ENCODE measurements at regions not wholly inside any gene's neighbourhood (a gene's known extent, or its start where the extent isn't known, plus 50 kb on each side); places are given as distances from the start of the nearest gene placed in this dataset.
"Not testable (repeated sequence)": the region's sequence is repeated elsewhere in the genome, so short reads cannot be mapped to it uniquely, and the experiment has no call there.

- Histone ChIP-seq H3K36me3 (ENCODE audit: control insufficient read depth in 2 of 2, extremely low read depth in 1 of 2, insufficient read depth in 1 of 2, low read length in 1 of 2) (no peaks in the 10 kb centered on the region), H3K27ac (ENCODE audit: low read length) (no peak overlapping the region), H3K9me3 (no peaks in the 10 kb centered on the region), H3K27me3 (replicated peaks in 1 of 2; ENCODE audit: control insufficient read depth in 2 of 2, extremely low read depth in 1 of 2, insufficient read depth in 2 of 2, low read length in 1 of 2) (no peaks in the 10 kb centered on the region), H3K4me1 (ENCODE audit: control insufficient read depth in 1 of 2, extremely low read depth in 1 of 2, insufficient read depth in 2 of 2, low read length in 2 of 2) (no peaks in the 10 kb centered on the region), H3K4me3 (ENCODE audit: control insufficient read depth in 1 of 2, extremely low read depth in 1 of 2, low read length in 1 of 2) (no peak overlapping the region)
- Mint-ChIP-seq H3K27me3 (no peaks in the 10 kb centered on the region), H3K4me1 (no peaks in the 10 kb centered on the region), H3K27ac (no peak overlapping the region), H3K36me3 (no peaks in the 10 kb centered on the region), H3K9me3 (peaks cover 8 to 29% (median 20%) of the 10 kb centered on the region in 3 donors), H3K4me3 (no peak overlapping the region)
- CTCF ChIA-PET: no interaction called here
- DNase-seq: no peak
- ATAC-seq (replicated peaks in 1 of 4): no peak
- no CpG with 5 or more reads among the region's 4 CpGs for WGBS (ENCODE audit: insufficient coverage)
- POLR2A ChIA-PET: no interaction called here
Observed at GRCh38 chr4:188433741-188434315, 294.6 kb downstream of the TRIML1 start.

- no peak overlapping the region for H3K27ac Mint-ChIP-seq
- Histone ChIP-seq H3K4me3 (ENCODE audit: control insufficient read depth in 1 of 2, extremely low read depth in 1 of 2, low read length in 1 of 2) (no peak overlapping the region), H3K27ac (ENCODE audit: low read length) (no peak overlapping the region), H3K4me1 (ENCODE audit: control insufficient read depth in 1 of 2, extremely low read depth in 1 of 2, insufficient read depth in 2 of 2, low read length in 2 of 2) (no peaks in the 10 kb centered on the region), H3K27me3 (replicated peaks in 1 of 2; ENCODE audit: control insufficient read depth in 2 of 2, extremely low read depth in 1 of 2, insufficient read depth in 2 of 2, low read length in 1 of 2) (no peaks in the 10 kb centered on the region), H3K9me3 (no peaks in the 10 kb centered on the region), H3K36me3 (ENCODE audit: control insufficient read depth in 2 of 2, extremely low read depth in 1 of 2, insufficient read depth in 1 of 2, low read length in 1 of 2) (no peaks in the 10 kb centered on the region)
- ATAC-seq (replicated peaks in 1 of 4) (no peak), DNase-seq (no peak)
- peaks cover 6 to 33% (median 20%) of the 10 kb centered on the region in 3 donors for H3K9me3 Mint-ChIP-seq
- no peak overlapping the region for H3K4me3 Mint-ChIP-seq
- 91% methylated on average over 2 of the region's 6 CpGs for WGBS (ENCODE audit: insufficient coverage)
- POLR2A ChIA-PET: interaction anchor here in 1 of 2 donors (0.5 kb wide), 1 partner anchor 282 kb away, joined by 4 read pairs; no protein-coding TSS in a partner anchor
- H3K36me3 Mint-ChIP-seq: no peaks in the 10 kb centered on the region
- H3K27me3 Mint-ChIP-seq: no peaks in the 10 kb centered on the region
- CTCF ChIA-PET: no interaction called here
- no peaks in the 10 kb centered on the region for H3K4me1 Mint-ChIP-seq
Observed at GRCh38 chr4:188434643-188435042, 295.4 kb downstream of the TRIML1 start.

DNA sequence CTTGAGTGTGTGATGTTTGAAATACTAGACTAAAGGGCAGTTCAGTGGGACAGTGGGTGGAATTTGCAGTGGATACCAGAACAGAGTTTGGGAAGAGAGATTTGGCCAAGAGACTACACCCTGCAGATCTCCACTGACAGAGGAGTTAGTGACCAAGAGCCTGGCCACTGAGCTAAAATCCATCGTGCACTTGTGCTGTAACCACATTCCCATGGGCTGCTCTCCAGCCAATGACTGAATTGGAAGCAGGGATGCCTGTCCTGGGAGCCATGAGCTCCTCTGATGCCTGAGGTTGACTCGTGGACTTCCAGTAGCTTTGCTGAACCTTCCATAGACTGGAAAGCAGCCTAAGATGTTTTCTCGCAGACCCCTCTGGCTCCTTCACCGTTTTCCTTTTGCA is 296.1 kb downstream of the TRIML1 start:
- H3K4me1 ChIP-seq (ENCODE audit: control insufficient read depth in 1 of 2, extremely low read depth in 1 of 2, insufficient read depth in 2 of 2, low read length in 2 of 2): no peaks in the 10 kb centered on the region
- no peak overlapping the region for H3K27ac ChIP-seq (ENCODE audit: low read length)
- peaks cover 8 to 35% (median 20%) of the 10 kb centered on the region in 3 donors for H3K9me3 Mint-ChIP-seq
- 72% methylated on average over 2 of the region's 4 CpGs for WGBS (ENCODE audit: insufficient coverage)
- no peaks in the 10 kb centered on the region for H3K36me3 Mint-ChIP-seq
- no peak overlapping the region for H3K4me3 Mint-ChIP-seq
- H3K4me1 Mint-ChIP-seq: no peaks in the 10 kb centered on the region
- H3K9me3 ChIP-seq: no peaks in the 10 kb centered on the region
- ChIA-PET POLR2A (interaction anchor here in 1 of 2 donors (0.5 kb wide), 2 partner anchors 18 to 281 kb away, joined by 3 to 4 read pairs; no protein-coding TSS in a partner anchor), CTCF (no interaction called here)
- no peaks in the 10 kb centered on the region for H3K27me3 Mint-ChIP-seq
- H3K36me3 ChIP-seq (ENCODE audit: control insufficient read depth in 2 of 2, extremely low read depth in 1 of 2, insufficient read depth in 1 of 2, low read length in 1 of 2): no peaks in the 10 kb centered on the region
- no peak overlapping the region for H3K27ac Mint-ChIP-seq
- no peak for DNase-seq
- H3K27me3 ChIP-seq (replicated peaks in 1 of 2; ENCODE audit: control insufficient read depth in 2 of 2, extremely low read depth in 1 of 2, insufficient read depth in 2 of 2, low read length in 1 of 2): no peaks in the 10 kb centered on the region
- no peak overlapping the region for H3K4me3 ChIP-seq (ENCODE audit: control insufficient read depth in 1 of 2, extremely low read depth in 1 of 2, low read length in 1 of 2)
- ATAC-seq (replicated peaks in 1 of 4): no peak

- no peaks in the 10 kb centered on the region for H3K27me3 Mint-ChIP-seq
- H3K27ac Mint-ChIP-seq: no peak overlapping the region
- ChIA-PET POLR2A (no interaction called here), CTCF (no interaction called here)
- H3K4me1 Mint-ChIP-seq: no peaks in the 10 kb centered on the region
- H3K27ac ChIP-seq (ENCODE audit: low read length): no peak overlapping the region
- H3K36me3 Mint-ChIP-seq: no peaks in the 10 kb centered on the region
- no peaks in the 10 kb centered on the region for H3K4me1 ChIP-seq (ENCODE audit: control insufficient read depth in 1 of 2, extremely low read depth in 1 of 2, insufficient read depth in 2 of 2, low read length in 2 of 2)
- H3K9me3 ChIP-seq: no peaks in the 10 kb centered on the region
- peaks cover 6 to 28% (median 13%) of the 10 kb centered on the region in 3 donors for H3K9me3 Mint-ChIP-seq
- DNase-seq (no peak), ATAC-seq (replicated peaks in 1 of 4) (no peak)
- H3K27me3 ChIP-seq (replicated peaks in 1 of 2; ENCODE audit: control insufficient read depth in 2 of 2, extremely low read depth in 1 of 2, insufficient read depth in 2 of 2, low read length in 1 of 2): no peaks in the 10 kb centered on the region
- WGBS (ENCODE audit: insufficient coverage): no CpG with 5 or more reads among the region's 5 CpGs
- no peaks in the 10 kb centered on the region for H3K36me3 ChIP-seq (ENCODE audit: control insufficient read depth in 2 of 2, extremely low read depth in 1 of 2, insufficient read depth in 1 of 2, low read length in 1 of 2)
- no peak overlapping the region for H3K4me3 ChIP-seq (ENCODE audit: control insufficient read depth in 1 of 2, extremely low read depth in 1 of 2, low read length in 1 of 2)
- H3K4me3 Mint-ChIP-seq: no peak overlapping the region
Observed at GRCh38 chr4:188437535-188437934, 298.3 kb downstream of the TRIML1 start.

GRCh38 chr4:188438391-188438824 is 299.2 kb downstream of the TRIML1 start:
- H3K36me3 ChIP-seq (ENCODE audit: control insufficient read depth in 2 of 2, extremely low read depth in 1 of 2, insufficient read depth in 1 of 2, low read length in 1 of 2); CTCF ChIA-PET; H3K4me1 Mint-ChIP-seq; ATAC-seq (replicated peaks in 1 of 4); H3K27me3 Mint-ChIP-seq; H3K4me3 Mint-ChIP-seq; H3K27me3 ChIP-seq (replicated peaks in 1 of 2; ENCODE audit: control insufficient read depth in 2 of 2, extremely low read depth in 1 of 2, insufficient read depth in 2 of 2, low read length in 1 of 2); DNase-seq; H3K27ac ChIP-seq (ENCODE audit: low read length); POLR2A ChIA-PET; H3K27ac Mint-ChIP-seq; H3K4me1 ChIP-seq (ENCODE audit: control insufficient read depth in 1 of 2, extremely low read depth in 1 of 2, insufficient read depth in 2 of 2, low read length in 2 of 2); H3K9me3 ChIP-seq; H3K4me3 ChIP-seq (ENCODE audit: control insufficient read depth in 1 of 2, extremely low read depth in 1 of 2, low read length in 1 of 2); H3K36me3 Mint-ChIP-seq: not testable (repeated sequence)
- 100% methylated on average over 3 of the region's 5 CpGs for WGBS (ENCODE audit: insufficient coverage)
- peaks cover 6 to 26% (median 11%) of the 10 kb centered on the region in 3 donors for H3K9me3 Mint-ChIP-seq

DNA sequence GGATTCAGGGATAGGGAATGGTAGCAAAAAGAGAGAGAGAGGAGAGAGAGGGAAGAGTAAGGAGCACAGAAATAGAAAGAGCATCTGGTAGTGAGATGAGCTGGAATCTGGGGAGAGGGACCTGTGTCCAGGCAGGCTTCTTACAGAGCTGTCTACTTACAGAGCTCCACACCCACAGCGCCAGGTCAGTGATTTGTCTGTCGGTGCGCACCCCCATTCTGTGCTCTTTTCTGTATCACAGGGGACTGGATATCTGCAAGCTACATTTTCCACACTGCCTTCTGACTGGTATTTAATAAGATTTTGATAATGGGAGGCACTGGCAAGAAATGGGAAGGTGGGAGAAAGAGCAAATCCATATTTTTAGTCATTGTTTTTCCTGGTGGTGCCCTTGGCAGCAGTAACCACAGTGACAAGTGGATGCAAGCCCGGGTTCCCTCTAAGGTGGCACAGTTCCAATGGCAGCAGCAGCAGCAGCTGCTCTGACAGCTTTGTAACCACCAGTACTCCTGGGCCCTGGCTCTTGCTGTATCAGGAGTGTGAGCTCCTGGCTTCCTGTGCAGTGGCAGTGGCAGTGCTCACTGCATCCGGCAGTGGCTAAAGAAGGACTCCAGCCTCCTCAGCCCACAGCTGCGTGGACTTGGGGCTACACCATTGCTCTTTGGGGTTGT is 300.5 kb downstream of the TRIML1 start:
- ChIA-PET CTCF (no interaction called here), POLR2A (interaction anchor here in 1 of 2 donors (0.7 kb wide), 1 partner anchor 15 kb away, joined by 3 read pairs; no protein-coding TSS in a partner anchor)
- Histone ChIP-seq H3K4me3 (ENCODE audit: control insufficient read depth in 1 of 2, extremely low read depth in 1 of 2, low read length in 1 of 2) (no peak overlapping the region), H3K27me3 (replicated peaks in 1 of 2; ENCODE audit: control insufficient read depth in 2 of 2, extremely low read depth in 1 of 2, insufficient read depth in 2 of 2, low read length in 1 of 2) (no peaks in the 10 kb centered on the region), H3K27ac (ENCODE audit: low read length) (no peak overlapping the region), H3K9me3 (no peaks in the 10 kb centered on the region), H3K4me1 (ENCODE audit: control insufficient read depth in 1 of 2, extremely low read depth in 1 of 2, insufficient read depth in 2 of 2, low read length in 2 of 2) (no peaks in the 10 kb centered on the region), H3K36me3 (ENCODE audit: control insufficient read depth in 2 of 2, extremely low read depth in 1 of 2, insufficient read depth in 1 of 2, low read length in 1 of 2) (no peaks in the 10 kb centered on the region)
- Mint-ChIP-seq H3K27ac (no peak overlapping the region), H3K27me3 (no peaks in the 10 kb centered on the region), H3K9me3 (peaks cover 13 to 26% (median 13%) of the 10 kb centered on the region in 3 donors), H3K4me1 (no peaks in the 10 kb centered on the region), H3K4me3 (no peak overlapping the region), H3K36me3 (no peaks in the 10 kb centered on the region)
- no peak for ATAC-seq (replicated peaks in 1 of 4)
- DNase-seq: no peak
- 60% methylated on average over 1 of the region's 6 CpGs for WGBS (ENCODE audit: insufficient coverage)

All from T-cell (primary cell).